ENCODE measurements at regions not wholly inside any gene's neighbourhood (a gene's known extent, or its start where the extent isn't known, plus 50 kb on each side); places are given as distances from the start of the nearest gene placed in this dataset.

GRCh38 chr2:6219906-6220305 is 527.7 kb downstream of the SOX11 start:
- TF ChIP-seq, protein P1, sequence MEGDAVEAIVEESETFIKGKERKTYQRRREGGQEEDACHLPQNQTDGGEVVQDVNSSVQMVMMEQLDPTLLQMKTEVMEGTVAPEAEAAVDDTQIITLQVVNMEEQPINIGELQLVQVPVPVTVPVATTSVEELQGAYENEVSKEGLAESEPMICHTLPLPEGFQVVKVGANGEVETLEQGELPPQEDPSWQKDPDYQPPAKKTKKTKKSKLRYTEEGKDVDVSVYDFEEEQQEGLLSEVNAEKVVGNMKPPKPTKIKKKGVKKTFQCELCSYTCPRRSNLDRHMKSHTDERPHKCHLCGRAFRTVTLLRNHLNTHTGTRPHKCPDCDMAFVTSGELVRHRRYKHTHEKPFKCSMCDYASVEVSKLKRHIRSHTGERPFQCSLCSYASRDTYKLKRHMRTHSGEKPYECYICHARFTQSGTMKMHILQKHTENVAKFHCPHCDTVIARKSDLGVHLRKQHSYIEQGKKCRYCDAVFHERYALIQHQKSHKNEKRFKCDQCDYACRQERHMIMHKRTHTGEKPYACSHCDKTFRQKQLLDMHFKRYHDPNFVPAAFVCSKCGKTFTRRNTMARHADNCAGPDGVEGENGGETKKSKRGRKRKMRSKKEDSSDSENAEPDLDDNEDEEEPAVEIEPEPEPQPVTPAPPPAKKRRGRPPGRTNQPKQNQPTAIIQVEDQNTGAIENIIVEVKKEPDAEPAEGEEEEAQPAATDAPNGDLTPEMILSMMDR (conservative IDR thresholded peaks at IDR 0.05 in 1 of 2, IDR thresholded peaks at IDR 0.05 in 1 of 2; ENCODE audit: extremely low read depth in 1 of 2, insufficient read depth in 1 of 2, low read depth in 1 of 2, low read length in 2 of 2), result no peak
- TF ChIP-seq EZH2 (IDR thresholded peaks at IDR 0.05; ENCODE audit: borderline replicate concordance, low read length), result no peak
